ENCODE measurements at regions not wholly inside any gene's neighbourhood (a gene's known extent, or its start where the extent isn't known, plus 50 kb on each side); places are given as distances from the start of the nearest gene placed in this dataset.

- peak; percentile 17 for DNase-seq (ENCODE audit: low spot score)
These were observed 135.2 kb upstream of the TAB2 start for GRCh38 chr6:149182262-149182661.

- DNase-seq (ENCODE audit: low spot score): no peak
These were observed 133.0 kb upstream of the TAB2 start for GRCh38 chr6:149184523-149184922.

GRCh38 chr6:149185799-149186357, 131.6 kb upstream of the TAB2 start:
- DNase-seq (ENCODE audit: low spot score): no peak

- DNase-seq (ENCODE audit: low spot score): no peak
These were observed 130.6 kb upstream of the TAB2 start for GRCh38 chr6:149186873-149187272.

- no peak for DNase-seq (ENCODE audit: low spot score)
These were observed 127.2 kb upstream of the TAB2 start for GRCh38 chr6:149190224-149190831.

- DNase-seq (ENCODE audit: low spot score): no peak
These were observed 122.5 kb upstream of the TAB2 start for GRCh38 chr6:149194820-149195558.

GRCh38 chr6:149196091-149196490, 121.4 kb upstream of the TAB2 start:
- no peak for DNase-seq (ENCODE audit: low spot score)

GRCh38 chr6:149197482-149197881, 120.0 kb upstream of the TAB2 start:
- no peak for DNase-seq (ENCODE audit: low spot score)

GRCh38 chr6:149198265-149198664, 119.2 kb upstream of the TAB2 start:
- no peak for DNase-seq (ENCODE audit: low spot score)

GRCh38 chr6:149200282-149200945, 117.1 kb upstream of the TAB2 start:
- DNase-seq (ENCODE audit: low spot score): no peak

- DNase-seq (ENCODE audit: low spot score): no peak
These were observed 116.3 kb upstream of the TAB2 start for GRCh38 chr6:149201068-149201655.

- DNase-seq (ENCODE audit: low spot score): no peak
These were observed 115.4 kb upstream of the TAB2 start for GRCh38 chr6:149202100-149202499.

GRCh38 chr6:149202952-149203351, 114.6 kb upstream of the TAB2 start:
- no peak for DNase-seq (ENCODE audit: low spot score)

- no peak for DNase-seq (ENCODE audit: low spot score)
These were observed 114.0 kb upstream of the TAB2 start for GRCh38 chr6:149203509-149203908.

- DNase-seq (ENCODE audit: low spot score): no peak
These were observed 109.3 kb upstream of the TAB2 start for GRCh38 chr6:149208134-149208601.

GRCh38 chr6:149209871-149210775, 107.4 kb upstream of the TAB2 start:
- DNase-seq (ENCODE audit: low spot score): no peak

- no peak for DNase-seq (ENCODE audit: low spot score)
These were observed 106.4 kb upstream of the TAB2 start for GRCh38 chr6:149211046-149211571.

- DNase-seq (ENCODE audit: low spot score): peak; percentile 70
These were observed 105.3 kb upstream of the TAB2 start for GRCh38 chr6:149212206-149212605.

- no peak for DNase-seq (ENCODE audit: low spot score)
These were observed 104.4 kb upstream of the TAB2 start for GRCh38 chr6:149212892-149213801.

GRCh38 chr6:149213829-149214228, 103.7 kb upstream of the TAB2 start:
- no peak for DNase-seq (ENCODE audit: low spot score)
